ENCODE measurements at regions not wholly inside any gene's neighbourhood (a gene's known extent, or its start where the extent isn't known, plus 50 kb on each side); places are given as distances from the start of the nearest gene placed in this dataset.
"Not testable (repeated sequence)": the region's sequence is repeated elsewhere in the genome, so short reads cannot be mapped to it uniquely, and the experiment has no call there.

GRCh38 chr20:30593572-30593971, 663.9 kb upstream of the DEFB115 start:
- DNase-seq = no peak

GRCh38 chr20:30594112-30594511, 663.4 kb upstream of the DEFB115 start:
- no peak for DNase-seq

GRCh38 chr20:30595698-30596097, 661.8 kb upstream of the DEFB115 start:
- no peak for DNase-seq

- not testable (repeated sequence) for DNase-seq
These were observed 660.0 kb upstream of the DEFB115 start for GRCh38 chr20:30597429-30597828.

GRCh38 chr20:30598460-30599230, 658.8 kb upstream of the DEFB115 start:
- DNase-seq = no peak

- no peak for DNase-seq
These were observed 657.5 kb upstream of the DEFB115 start for GRCh38 chr20:30599990-30600389.

- no peak for DNase-seq
These were observed 655.5 kb upstream of the DEFB115 start for GRCh38 chr20:30601974-30602373.

GRCh38 chr20:30602424-30602823, 655.0 kb upstream of the DEFB115 start:
- no peak for DNase-seq

GRCh38 chr20:30606990-30607389, 650.5 kb upstream of the DEFB115 start:
- no peak for DNase-seq

- DNase-seq = no peak
These were observed 647.3 kb upstream of the DEFB115 start for GRCh38 chr20:30610029-30610693.

- DNase-seq = no peak
These were observed 646.7 kb upstream of the DEFB115 start for GRCh38 chr20:30610751-30611150.

- no peak for DNase-seq
These were observed 646.1 kb upstream of the DEFB115 start for GRCh38 chr20:30611239-30611984.

- DNase-seq = no peak
These were observed 645.1 kb upstream of the DEFB115 start for GRCh38 chr20:30612344-30612743.

- DNase-seq = not testable (repeated sequence)
These were observed 636.1 kb upstream of the DEFB115 start for GRCh38 chr20:30621346-30621745.

GRCh38 chr20:30624310-30624709, 633.2 kb upstream of the DEFB115 start:
- DNase-seq = not testable (repeated sequence)

GRCh38 chr20:30629376-30629775, 628.1 kb upstream of the DEFB115 start:
- not testable (repeated sequence) for DNase-seq

GRCh38 chr20:30630761-30631160, 626.7 kb upstream of the DEFB115 start:
- no peak for DNase-seq

- DNase-seq = not testable (repeated sequence)
These were observed 626.1 kb upstream of the DEFB115 start for GRCh38 chr20:30631261-30631789.

GRCh38 chr20:30632773-30633172, 624.7 kb upstream of the DEFB115 start:
- not testable (repeated sequence) for DNase-seq

- not testable (repeated sequence) for DNase-seq
These were observed 615.9 kb upstream of the DEFB115 start for GRCh38 chr20:30641522-30641921.

GRCh38 chr20:30660982-30661381, 596.5 kb upstream of the DEFB115 start:
- not testable (repeated sequence) for DNase-seq

- DNase-seq = not testable (repeated sequence)
These were observed 589.0 kb upstream of the DEFB115 start for GRCh38 chr20:30668418-30668817.

GRCh38 chr20:30669330-30670029, 588.0 kb upstream of the DEFB115 start:
- not testable (repeated sequence) for DNase-seq
